Fibroblast of skin of scalp (primary cell): ENCODE measurements at regions not wholly inside any gene's neighbourhood (a gene's known extent, or its start where the extent isn't known, plus 50 kb on each side); places are given as distances from the start of the nearest gene placed in this dataset.

ENCODE experiments used
- DNase-seq: peaks from one replicate; pipeline ENCODE4 v3.0.0-alpha.2; 2013

DNA sequence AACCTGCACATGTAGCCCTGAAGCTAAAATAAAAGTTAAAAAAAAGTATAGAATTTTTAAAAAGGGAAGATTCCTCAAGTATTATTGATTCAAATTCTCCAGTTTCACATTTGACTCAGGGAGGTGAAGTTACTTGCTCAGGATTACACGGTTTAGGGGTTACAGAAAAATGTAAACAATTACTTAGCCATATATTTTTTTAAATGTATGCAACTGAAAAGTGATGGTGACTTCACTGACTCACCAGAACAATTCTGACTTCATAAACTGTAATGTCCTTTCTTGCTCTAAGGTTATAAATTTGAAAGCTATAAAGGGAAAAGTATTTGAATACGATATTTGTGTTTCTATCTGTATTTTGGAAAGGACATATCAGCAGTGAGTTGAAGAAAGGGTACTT, 371.2 kb downstream of the SPRY1 start:
- peak; percentile 61 for DNase-seq

DNA sequence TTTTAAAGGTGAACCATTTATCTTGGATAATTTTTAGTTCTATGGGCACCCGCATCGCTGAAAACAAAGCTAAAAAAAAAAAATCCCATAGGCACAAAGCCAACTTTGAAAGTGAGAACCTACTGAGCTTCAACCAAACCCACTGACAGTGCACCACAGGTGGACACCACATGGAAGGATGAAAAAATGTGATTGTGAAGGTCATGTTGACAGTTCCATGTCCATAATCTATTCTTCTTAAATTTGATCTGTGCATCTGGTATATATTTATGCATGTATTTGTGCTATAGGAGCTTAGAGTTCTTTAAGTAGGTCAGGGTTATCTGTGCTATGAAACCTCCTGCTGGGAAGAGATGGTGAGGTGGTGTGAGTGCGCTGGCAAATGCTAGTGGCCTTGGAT, 374.3 kb downstream of the SPRY1 start:
- DNase-seq, result no peak

DNA sequence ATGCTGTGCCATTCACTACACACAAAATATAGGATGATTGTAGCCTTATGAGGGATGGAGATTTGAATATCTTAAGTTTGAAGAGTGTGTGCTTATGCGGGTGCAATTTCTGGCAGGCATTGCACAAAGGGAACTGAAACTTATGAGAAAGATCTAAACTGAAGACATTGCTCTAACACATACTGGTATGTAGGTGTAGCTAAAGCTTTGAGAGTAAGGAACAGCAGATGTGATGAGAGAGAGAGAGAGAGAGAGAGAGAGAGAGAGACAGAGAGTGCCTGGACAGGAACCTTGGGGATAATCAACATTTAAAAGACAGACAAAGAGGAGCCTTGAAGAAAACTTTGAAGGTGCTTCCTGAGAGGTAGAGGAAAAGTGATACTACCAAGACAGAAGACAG, 379.7 kb downstream of the SPRY1 start:
- DNase-seq, result no peak

DNA sequence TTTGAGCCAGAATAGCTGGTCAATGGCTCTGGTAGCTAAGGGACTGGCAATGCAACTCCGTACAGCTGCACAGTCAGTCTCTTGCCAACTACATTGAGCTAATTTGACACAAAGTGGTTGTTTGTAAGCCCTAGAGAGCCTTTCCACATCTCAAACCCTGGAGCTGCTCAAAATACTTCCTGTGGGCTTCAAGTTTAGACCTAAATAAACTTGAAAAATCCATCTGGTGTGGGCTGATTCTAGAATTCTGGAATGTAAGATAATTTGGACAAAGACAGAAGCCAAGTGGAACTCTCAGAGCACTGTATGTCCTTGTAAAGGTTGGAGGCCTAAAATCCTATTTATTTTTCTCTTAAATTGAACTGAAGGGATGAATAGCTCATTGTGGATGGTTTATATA, 380.8 kb downstream of the SPRY1 start:
- peak; percentile 12 for DNase-seq

DNA sequence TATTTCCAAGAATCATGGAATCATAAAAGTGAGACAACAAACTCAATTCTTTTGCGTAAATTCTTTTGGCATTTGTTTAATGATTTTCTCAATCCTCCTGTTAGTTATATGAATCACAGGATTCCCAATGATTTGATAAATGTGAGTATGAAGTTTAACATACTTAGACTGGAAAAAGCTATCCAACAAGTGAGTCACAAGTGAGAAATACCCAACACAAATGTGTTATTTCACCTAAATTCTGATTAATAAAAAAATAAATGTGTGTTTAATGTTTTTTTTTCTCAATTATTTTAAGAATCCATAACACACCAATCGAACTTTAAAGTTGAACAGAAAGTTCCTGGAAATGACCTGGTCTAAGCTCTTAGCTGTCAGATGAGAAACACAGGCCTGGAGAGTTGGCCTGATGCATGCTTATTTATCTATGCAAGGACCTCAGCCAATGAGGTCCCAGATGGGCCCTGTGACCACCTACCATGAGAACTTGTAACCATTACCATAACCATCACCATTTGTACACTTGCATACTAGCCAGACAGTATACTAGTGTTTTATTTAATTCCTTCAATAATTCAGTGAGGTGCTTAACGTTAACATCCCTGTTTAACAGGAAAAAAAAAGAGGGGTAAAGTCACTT, 386.7 kb downstream of the SPRY1 start:
- DNase-seq, result peak; percentile 48

DNA sequence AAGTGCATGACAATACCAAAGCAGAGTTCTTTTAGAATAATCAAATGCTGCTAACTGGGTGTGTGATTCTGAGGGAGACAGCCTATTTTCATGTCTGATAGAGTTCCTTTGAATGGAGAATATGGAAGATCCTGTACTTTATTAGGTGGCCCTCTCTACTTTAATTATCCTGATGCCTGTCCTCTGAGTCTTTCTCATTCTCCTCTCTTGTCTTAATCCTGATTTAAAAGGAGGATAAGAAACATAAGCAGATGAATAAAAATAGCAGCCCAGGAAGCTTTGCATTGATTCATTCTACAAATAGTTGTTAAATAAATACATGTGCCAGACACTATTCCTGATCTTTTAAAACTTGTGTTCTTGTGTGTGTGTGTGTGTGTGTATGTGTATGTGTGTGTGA, 387.3 kb downstream of the SPRY1 start:
- peak; percentile 59 for DNase-seq

DNA sequence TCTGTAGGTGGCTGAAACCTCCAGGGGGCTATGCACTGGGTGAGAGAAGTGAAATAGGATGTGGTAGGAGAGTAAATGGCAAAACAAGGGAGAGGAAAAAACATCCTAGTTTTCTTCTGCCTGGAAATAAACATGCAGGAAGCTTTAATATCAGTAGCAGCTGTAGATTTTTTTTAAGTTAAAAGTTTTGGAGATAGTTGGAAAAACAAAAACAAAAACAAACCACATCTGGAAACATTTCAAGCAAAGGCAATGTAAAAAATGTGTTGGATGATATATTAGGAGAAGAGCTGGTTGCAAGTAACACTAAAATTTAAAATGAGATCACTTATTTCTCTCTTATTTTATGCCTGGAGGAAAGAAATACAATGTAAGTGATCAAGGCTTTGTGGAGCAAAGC, 388.0 kb downstream of the SPRY1 start:
- peak; percentile 37 for DNase-seq

DNA sequence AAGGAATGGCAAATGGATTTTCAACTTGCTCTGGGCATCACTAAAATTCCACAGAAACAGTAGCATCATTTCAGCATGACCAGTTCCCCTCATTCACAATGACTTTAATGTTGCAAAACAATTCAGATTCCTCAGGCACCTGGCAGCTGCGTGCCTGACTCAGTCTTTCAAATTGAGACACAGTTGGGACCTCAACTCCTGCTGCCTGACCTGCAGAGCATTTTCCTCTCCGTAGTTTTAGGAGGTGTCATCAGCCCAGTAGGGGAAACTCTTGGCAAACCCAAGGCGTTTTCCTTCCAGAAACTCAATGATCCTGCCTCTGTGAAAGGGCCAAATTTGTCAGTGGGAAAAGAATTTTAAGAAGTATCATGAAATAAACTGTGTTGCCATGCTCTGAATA, 388.9 kb downstream of the SPRY1 start:
- DNase-seq, result peak; percentile 47

DNA sequence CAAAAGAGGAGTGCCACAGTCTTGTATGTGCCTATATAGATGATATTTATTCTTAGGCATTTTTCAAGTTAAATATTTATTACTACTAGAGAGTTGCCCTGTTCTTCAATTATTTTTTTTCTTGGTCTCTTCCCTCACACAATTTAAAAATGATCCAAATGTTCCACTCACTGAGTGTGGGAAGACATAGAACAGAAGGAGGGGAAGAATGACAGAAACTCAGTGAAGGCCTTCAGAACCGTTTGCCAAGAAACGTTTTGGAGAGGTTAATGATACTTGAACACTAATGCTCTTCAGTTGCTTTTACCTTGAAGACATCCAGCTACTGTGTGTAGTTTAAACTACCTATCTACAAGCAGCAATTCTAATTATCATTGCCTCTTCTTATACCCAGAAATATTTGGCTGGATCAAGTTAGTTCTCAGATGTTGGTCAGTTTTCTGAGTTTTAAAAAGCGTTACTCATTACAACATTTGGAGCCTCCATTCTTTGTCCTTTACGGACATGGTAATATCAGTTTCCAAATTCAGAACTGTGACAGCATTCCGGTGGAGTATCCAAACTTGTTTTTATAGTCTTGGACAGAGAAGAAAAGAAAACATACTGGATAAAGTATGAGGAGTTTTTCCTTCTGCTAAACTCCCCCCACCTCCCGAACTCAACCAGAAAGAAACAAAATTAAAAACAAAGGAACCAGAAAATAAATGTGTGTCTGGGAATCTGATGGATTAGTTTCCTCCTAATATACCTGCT, 389.7 kb downstream of the SPRY1 start:
- DNase-seq, result peak; percentile 9

DNA sequence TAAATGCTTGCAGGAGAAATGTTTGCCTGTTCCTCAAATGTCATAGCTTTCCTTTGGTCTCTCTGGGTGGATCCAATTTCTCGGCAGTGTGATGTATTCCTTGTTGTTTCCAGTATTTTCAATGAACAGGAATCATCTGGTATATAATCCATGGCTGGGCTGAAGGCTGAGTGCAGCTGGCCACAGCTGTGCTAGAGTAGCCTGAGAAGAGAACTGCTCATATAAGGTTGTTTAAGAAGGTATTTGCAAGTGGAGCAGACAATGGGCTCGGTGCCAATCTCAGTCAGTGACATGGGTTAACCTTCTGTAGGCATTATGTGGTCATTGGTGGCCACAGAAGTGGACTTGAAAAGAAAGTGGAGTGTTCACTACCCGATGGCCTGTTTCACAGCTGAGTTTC, 390.3 kb downstream of the SPRY1 start:
- peak; percentile 33 for DNase-seq

DNA sequence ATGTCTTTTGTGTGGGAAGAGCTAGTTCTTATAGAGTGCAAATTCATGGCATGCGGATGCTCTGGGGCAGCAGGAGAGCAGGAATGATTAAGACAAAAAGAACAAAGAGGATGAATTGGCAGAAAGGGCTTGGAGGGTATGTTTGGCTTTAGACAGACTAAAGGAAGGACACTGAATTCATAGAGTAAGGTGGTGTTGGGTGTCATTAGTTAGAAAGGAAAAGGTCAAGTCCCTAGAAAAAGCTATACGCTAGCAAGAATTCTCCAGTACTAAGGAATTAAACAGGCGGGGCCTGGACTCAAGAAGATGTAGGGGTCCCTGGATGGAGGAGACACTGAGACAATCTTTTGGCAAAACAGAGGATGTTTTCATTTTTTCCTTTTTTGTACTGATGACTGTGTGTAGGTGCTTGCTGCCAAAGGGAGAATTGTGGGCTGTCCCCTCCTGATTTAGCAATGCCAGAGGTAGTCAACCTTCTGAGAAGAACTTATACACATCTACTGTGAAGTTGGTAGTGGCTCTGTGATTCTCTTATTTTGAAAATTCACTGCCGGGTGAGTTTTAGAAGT, 391.0 kb downstream of the SPRY1 start:
- peak; percentile 13 for DNase-seq

DNA sequence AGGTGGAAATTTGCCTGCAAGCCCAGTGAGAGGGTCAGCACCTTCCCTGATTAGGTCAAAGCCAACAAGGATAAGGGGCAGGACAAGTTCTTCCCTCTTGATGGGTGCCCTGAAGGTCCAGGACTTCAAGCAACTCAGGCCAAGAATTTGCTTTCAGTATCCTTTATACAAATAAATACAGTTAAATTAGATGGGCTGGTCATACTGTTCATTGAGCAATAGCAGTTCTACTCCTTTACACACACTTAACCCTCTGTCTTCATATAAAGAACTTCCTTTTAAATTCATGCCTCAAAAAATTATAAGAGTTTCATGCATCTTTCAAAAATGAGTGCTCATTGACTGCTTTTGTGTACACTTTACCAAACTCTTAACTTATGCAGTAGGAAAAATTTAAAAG, 392.0 kb downstream of the SPRY1 start:
- DNase-seq, result no peak

DNA sequence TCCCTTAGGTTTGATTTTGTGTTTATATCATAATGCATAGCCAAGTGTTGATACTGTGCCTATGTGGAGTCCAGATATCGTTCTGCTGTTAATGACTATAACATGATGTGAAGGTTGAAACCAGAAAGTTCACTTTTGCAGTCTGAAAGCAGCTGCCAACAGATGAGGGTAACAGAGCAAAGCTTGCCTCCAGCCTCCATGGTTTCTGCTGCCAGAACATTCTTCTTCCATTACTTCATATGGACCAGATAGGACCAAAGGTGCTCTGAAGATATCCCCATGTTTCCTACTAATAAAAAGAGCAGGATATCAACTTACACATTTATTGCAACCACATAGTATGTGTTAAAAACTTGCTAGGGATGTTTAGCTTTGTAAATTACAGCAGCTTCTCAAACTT, 394.1 kb downstream of the SPRY1 start:
- no peak for DNase-seq

DNA sequence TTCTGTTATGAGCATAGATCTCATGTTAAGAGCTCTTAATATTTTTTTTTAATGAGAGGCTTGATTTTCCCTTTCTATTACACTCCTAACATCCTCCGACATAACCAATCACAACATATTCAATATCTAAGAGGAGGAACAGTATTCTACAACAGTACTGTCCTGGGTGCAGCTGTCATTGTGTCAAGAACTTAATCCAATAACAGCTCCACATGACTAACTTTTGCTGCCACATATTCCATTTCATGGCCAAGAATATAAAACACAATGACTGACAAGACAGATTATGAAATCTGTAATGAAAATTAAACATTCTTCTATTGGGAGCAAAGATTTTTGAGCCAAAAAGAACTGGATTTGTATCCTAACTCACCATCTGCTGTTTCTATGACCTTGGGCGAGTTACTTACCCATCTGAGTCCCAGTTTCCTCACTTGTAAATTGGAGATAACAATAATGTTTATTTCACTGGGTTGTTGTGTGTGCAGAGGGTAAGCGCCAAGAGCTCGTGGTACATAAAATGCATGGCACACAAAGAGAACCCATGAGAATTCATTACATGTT, 405.6 kb downstream of the SPRY1 start:
- DNase-seq, result no peak

DNA sequence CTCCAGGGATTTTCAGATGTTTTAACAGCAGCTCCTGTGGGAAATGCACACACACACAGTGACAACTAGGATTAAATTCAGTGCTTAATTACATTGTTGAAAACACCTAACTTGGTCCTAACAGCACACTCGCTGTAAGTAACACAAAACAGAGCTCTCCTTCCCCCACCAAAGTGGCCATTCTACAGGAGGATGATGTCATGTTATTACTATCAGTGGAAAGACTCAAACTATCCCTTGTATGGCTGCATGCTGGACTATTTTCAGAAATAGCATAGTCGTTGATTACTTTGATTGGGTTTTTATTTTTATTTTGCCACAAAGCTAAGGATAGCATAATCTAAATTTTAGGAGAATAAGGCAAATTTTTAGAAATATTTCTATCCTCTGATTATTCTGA, 406.3 kb downstream of the SPRY1 start:
- DNase-seq, result no peak

DNA sequence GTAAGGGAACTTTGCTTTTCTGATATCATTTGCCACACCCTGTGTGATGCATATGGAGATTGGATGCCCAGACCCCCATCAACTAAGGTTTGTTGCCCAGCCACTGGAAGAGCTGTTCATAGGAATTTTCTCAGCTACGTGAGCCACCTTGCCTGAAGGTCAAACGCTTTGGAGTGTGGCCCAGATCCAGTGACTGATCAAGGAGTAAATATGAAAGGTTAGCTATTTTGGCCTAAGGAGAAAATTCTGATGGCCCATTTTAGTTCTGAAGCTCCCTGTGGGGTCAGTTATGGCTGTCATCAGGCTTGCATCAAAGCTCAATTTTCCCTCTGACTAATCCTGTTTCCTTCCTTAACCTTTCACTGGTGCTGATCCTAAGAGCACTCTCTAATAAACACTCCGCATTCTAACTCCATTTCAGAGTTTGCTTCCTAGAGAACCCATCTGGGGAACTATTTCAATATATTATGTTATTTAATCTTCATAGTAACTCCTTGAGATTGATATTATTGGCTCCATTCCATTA, 407.7 kb downstream of the SPRY1 start:
- no peak for DNase-seq

DNA sequence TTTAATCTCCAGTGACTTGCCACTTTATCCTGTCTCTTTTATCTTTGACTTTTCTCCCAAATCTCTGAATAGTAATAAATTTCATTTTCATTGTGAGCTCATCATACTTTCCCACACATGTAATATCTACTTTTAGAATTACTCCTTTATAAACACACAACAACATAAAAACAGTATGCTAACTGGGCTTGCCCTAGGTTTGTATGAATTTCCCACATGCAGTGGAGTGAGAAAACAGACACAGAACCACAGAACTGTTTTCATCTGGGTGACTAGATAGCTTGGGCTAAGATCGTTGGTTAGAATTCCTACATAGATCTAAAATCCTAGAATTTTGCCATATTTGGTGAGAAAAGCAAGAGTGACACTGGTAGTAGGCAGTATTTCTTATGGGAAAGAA, 409.5 kb downstream of the SPRY1 start:
- peak; percentile 41 for DNase-seq

DNA sequence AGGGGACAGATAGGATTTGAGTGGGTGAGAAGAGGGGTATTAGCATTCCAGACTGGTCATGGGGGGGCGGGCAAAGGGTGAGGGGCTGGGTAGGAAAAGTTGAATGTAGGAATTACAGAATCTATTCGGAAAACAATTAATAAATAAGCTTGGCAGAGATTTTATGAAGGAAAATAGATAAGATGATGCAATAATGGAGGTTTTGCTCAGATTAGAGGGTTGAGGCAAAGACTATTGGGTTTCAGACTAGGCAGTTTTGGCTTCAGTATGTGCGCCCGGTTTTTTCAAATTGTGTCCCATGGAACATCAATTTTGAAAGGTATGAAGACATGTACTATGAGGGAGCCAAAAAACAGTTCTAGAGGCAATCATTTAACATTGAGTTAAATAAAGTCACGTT, 410.6 kb downstream of the SPRY1 start:
- DNase-seq, result no peak

DNA sequence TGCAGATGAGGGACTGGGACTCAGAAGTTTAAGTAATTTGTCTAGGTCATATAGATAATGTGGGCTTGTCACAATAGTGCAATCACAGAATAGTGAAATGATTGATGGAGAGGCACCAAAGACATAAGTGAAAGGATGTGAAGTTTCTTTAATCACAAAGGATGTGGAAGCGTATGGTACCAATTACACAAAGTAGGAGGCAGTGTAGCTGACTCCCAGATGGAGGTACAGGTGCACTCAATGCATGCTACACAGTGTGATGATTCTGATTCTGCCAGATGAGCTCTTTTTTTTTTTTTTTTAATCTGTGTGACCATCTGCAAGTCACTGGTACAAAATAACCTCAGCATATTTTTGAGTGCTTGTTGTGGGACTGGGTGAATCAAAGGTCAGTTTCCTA, 411.3 kb downstream of the SPRY1 start:
- DNase-seq, result no peak

DNA sequence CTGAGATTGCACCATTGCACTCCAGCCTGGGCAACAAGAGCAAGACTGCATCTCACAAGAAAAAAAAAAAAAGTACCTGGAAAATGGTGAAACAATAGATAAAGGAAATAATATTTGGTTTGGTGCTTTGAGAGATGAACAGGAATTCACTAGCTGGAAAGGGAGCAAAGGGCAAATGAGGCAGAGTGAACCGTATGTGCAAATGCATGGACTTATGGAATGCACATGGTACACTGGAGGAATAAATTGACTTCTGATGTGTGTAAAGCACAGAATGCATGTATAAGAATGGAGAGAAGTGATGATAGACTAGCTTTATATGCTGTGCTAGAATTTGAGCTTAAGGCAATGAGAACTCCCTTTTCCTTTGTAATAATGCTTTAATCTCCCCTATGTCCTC, 413.3 kb downstream of the SPRY1 start:
- DNase-seq, result no peak

DNA sequence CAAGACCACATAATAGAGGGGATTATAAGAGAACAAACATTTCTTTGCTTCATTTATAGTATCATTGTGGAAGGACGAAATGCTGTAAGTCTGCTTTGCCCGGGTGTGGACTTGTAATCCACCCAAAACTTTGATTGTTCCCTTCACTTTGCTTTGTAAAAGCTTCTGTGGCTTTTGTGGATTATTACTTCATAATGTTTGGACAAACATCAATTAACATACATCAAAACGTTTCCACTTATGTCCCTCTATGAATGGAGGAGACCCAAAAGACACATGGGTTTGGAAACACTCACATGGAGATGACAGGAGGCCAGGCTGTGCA, 415.4 kb downstream of the SPRY1 start:
- no peak for DNase-seq

DNA sequence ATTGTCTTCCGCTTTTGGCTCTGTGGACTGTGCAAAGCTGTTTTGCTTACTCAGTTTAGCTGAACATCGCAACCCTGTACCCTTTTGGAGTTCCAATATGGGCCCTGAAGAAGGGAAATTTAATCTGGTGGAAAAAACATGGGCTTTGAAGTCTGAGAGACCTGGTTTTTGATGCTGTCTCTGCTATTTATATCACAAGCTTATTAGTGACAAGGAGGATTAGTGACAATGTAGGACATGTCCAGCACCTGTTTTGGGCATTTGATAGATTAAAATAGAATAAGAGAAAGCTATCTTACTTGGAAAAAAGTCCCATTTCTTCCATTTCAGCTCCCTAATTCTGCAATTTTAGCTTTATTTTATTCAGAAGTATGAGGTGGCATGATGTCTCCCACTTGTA, 417.3 kb downstream of the SPRY1 start:
- DNase-seq, result no peak

DNA sequence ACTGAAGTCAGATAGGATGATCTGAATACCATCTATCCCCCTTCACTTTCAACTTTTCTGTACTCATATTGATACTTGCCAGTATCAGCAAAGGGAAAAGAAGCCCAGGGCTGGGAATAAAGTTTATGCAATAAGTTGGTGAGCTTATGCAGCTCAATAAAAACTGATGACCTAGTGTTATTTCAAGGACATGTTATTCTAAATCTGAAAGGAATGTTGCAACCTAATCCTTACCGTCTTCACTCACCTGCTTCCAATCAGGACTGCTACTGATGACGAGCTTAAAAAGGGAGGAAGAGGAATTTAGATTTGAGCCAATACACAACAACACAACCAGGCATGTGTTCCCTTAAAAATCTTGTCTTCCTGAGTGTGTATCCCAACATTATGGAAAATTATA, 419.9 kb downstream of the SPRY1 start:
- DNase-seq, result no peak
